Stimulated activated CD4-positive, alpha-beta T cell treated with anti-CD3 and anti-CD28 coated beads, Interleukin-1b, Interleukin-23, amount 100 ng/mL, for 48 hours (primary cell): ENCODE measurements at regions not wholly inside any gene's neighbourhood (a gene's known extent, or its start where the extent isn't known, plus 50 kb on each side); places are given as distances from the start of the nearest gene placed in this dataset.
"Not testable (repeated sequence)": the region's sequence is repeated elsewhere in the genome, so short reads cannot be mapped to it uniquely, and the experiment has no call there.

ENCODE experiments used
- DNase-seq: peaks from one replicate; pipeline ENCODE4 v3.0.0-alpha.2; 2020

- DNase-seq: no peak
Observed at GRCh38 chr11:91091563-91091962, 868.7 kb upstream of the CHORDC1 start.

- no peak for DNase-seq
Observed at GRCh38 chr11:91086028-91086427, 863.2 kb upstream of the CHORDC1 start.

GRCh38 chr11:91082255-91082654, 859.4 kb upstream of the CHORDC1 start:
- DNase-seq: no peak

- DNase-seq: no peak
Observed at GRCh38 chr11:91081440-91082043, 858.7 kb upstream of the CHORDC1 start.

- no peak for DNase-seq
Observed at GRCh38 chr11:91078221-91078620, 855.4 kb upstream of the CHORDC1 start.

GRCh38 chr11:91075032-91075695, 852.3 kb upstream of the CHORDC1 start:
- DNase-seq: no peak

- DNase-seq: no peak
Observed at GRCh38 chr11:91067666-91068065, 844.8 kb upstream of the CHORDC1 start.

- DNase-seq: no peak
Observed at GRCh38 chr11:91066456-91067047, 843.7 kb upstream of the CHORDC1 start.

- not testable (repeated sequence) for DNase-seq
Observed at GRCh38 chr11:91063399-91063798, 840.5 kb upstream of the CHORDC1 start.

GRCh38 chr11:91047882-91048281, 825.0 kb upstream of the CHORDC1 start:
- no peak for DNase-seq

GRCh38 chr11:91046261-91046660, 823.4 kb upstream of the CHORDC1 start:
- DNase-seq: no peak

GRCh38 chr11:91041626-91042025, 818.8 kb upstream of the CHORDC1 start:
- DNase-seq: no peak

GRCh38 chr11:91023731-91024130, 800.9 kb upstream of the CHORDC1 start:
- no peak for DNase-seq

- DNase-seq: no peak
Observed at GRCh38 chr11:91011503-91011902, 788.7 kb upstream of the CHORDC1 start.

GRCh38 chr11:91005458-91005857, 782.6 kb upstream of the CHORDC1 start:
- no peak for DNase-seq

- DNase-seq: no peak
Observed at GRCh38 chr11:90997241-90997640, 774.4 kb upstream of the CHORDC1 start.

GRCh38 chr11:90972159-90972558, 749.3 kb upstream of the CHORDC1 start:
- DNase-seq: not testable (repeated sequence)

GRCh38 chr11:90947930-90948329, 725.1 kb upstream of the CHORDC1 start:
- DNase-seq: no peak

GRCh38 chr11:90930252-90930651, 707.4 kb upstream of the CHORDC1 start:
- DNase-seq: no peak

- DNase-seq: no peak
Observed at GRCh38 chr11:90919332-90919731, 696.5 kb upstream of the CHORDC1 start.

- DNase-seq: no peak
Observed at GRCh38 chr11:90916706-90917105, 693.9 kb upstream of the CHORDC1 start.

- no peak for DNase-seq
Observed at GRCh38 chr11:90913131-90913668, 690.4 kb upstream of the CHORDC1 start.

- DNase-seq: no peak
Observed at GRCh38 chr11:90912631-90913030, 689.8 kb upstream of the CHORDC1 start.

- DNase-seq: no peak
Observed at GRCh38 chr11:90911192-90911591, 688.3 kb upstream of the CHORDC1 start.
